Stomach (tissue), 8 donors: ENCODE measurements at regions not wholly inside any gene's neighbourhood (a gene's known extent, or its start where the extent isn't known, plus 50 kb on each side); places are given as distances from the start of the nearest gene placed in this dataset.

Experiments
- DNase-seq, 2 donors: peaks; one replicate each; pipeline versions ENCODE4 v3.0.0 to v3.0.0-alpha.2; 2013 to 2019
- H3K27ac ChIP-seq, 5 donors: fragments of 200-600 bp in 4 of 5; sonication (generic) in 4 of 5; one replicate each; pipeline ENCODE4 v1.5.1; 2013 to 2019; ENCODE audit warnings: mild to moderate bottlenecking in 1 of 5, moderate library complexity in 1 of 5
- H3K27me3 ChIP-seq, 3 donors: fragments of 200-600 bp; sonication (generic); one replicate each; pipeline ENCODE4 v1.5.1; 2017 to 2019; ENCODE audit warnings: mixed run types in 1 of 3
- H3K36me3 ChIP-seq, 4 donors: fragments of 200-600 bp; sonication (generic); 1 replicate in 3 of 4; 2 replicates in 1 of 4; pipeline ENCODE4 v1.5.1; 2016 to 2019
- H3K4me1 ChIP-seq, 4 donors: fragments of 200-600 bp; sonication (generic); one replicate each; pipeline ENCODE4 v1.5.1; 2016 to 2019
- H3K4me3 ChIP-seq, 4 donors: fragments of 200-600 bp; sonication (generic) in 3 of 4; one replicate each; pipeline ENCODE4 v1.5.1; 2016 to 2019; ENCODE audit warnings: mild to moderate bottlenecking in 1 of 4
- H3K9me3 ChIP-seq, 4 donors: fragments of 200-600 bp; sonication (generic); one replicate each; pipeline ENCODE4 v1.5.1; 2016 to 2019
- EP300 ChIP-seq: sonication (generic); formaldehyde crosslinking; IDR thresholded peaks from one replicate; pipeline ENCODE4 v1.6.1; 2017; ENCODE audit warnings: antibody characterized with exemption
- POLR2A ChIP-seq, 4 donors: fragments of 450-650 bp; IDR thresholded peaks; one replicate each; pipeline ENCODE4 v1.6.1; 2016; ENCODE audit warnings: antibody characterized with exemption in 4 of 4, control low read depth in 2 of 4, mild to moderate bottlenecking in 1 of 4, moderate library complexity in 1 of 4
- POLR2AphosphoS5 ChIP-seq, 3 donors: sonication (generic); formaldehyde crosslinking; IDR thresholded peaks; one replicate each; pipeline ENCODE4 v1.6.1; 2016; ENCODE audit warnings: antibody characterized with exemption in 3 of 3
- WGBS, 5 donors: extraction: QIAGEN DNeasy Blood & Tissue Kit in 3 of 5; methylation state at CpG; one replicate each; pipeline versions ENCODE4 v1.1.5 to v1.1.7; 2013 to 2018; 5-methylcytosine and 5-hydroxymethylcytosine counted together
- intact Hi-C: fragments of 100-400 bp; cut with DNase I; formaldehyde crosslinking; loops from one replicate; pipeline ENCODE4 v1.15.1; 2023; ENCODE audit warnings: low total_unique reads
- TF ChIP-seq, protein P1 (sequence below), 7 experiments: fragments of 450-650 bp in 4 of 7; fragments of 200-600 bp in 3 of 7; sonication (generic) in 3 of 7; IDR thresholded peaks; one replicate each; pipeline ENCODE4 v1.5.1; 2016 to 2019; ENCODE audit warnings: antibody characterized with exemption in 7 of 7, control low read depth in 2 of 7, mild to moderate bottlenecking in 1 of 7
- donor health status: healthy with polysubstance abuse.
- donor health status: Bipolar disorder and iron deficiency.
- donor health status: healthy.

DNA sequence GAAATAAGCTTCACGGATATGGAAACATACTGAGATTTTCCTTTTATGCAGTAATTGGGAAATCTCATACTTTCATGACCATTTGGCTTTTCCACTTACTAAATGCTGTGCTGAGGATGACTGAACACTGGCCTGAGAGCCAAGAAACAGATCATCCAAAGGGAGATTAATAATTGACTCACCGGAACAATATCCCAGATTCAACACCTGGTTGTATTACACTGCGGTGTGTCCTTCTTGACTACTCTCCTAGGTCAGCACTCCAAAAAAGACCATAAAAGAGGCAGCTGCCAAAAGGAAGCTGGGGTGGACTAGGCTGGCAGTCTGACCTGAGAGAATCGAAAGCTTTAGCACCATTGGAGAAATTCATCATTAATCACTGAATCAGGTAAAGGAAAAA lies 469.1 kb downstream of the CBLN2 start:
- WGBS, 5 donors = 81 to 91% (median 88%) methylated on average over 4 of the region's 4 CpGs
- H3K4me3 ChIP-seq = no peak overlapping the region
- H3K27me3 ChIP-seq = no peaks in the 10 kb centered on the region
- no peak overlapping the region for H3K27ac ChIP-seq
- peaks cover 0 to 12% (median 0%) of the 10 kb centered on the region in 4 donors for H3K9me3 ChIP-seq
- intact Hi-C loops = no loop called here
- H3K4me1 ChIP-seq = no peaks in the 10 kb centered on the region
- H3K36me3 ChIP-seq = no peaks in the 10 kb centered on the region
- no peak for DNase-seq
- TF ChIP-seq, protein P1, sequence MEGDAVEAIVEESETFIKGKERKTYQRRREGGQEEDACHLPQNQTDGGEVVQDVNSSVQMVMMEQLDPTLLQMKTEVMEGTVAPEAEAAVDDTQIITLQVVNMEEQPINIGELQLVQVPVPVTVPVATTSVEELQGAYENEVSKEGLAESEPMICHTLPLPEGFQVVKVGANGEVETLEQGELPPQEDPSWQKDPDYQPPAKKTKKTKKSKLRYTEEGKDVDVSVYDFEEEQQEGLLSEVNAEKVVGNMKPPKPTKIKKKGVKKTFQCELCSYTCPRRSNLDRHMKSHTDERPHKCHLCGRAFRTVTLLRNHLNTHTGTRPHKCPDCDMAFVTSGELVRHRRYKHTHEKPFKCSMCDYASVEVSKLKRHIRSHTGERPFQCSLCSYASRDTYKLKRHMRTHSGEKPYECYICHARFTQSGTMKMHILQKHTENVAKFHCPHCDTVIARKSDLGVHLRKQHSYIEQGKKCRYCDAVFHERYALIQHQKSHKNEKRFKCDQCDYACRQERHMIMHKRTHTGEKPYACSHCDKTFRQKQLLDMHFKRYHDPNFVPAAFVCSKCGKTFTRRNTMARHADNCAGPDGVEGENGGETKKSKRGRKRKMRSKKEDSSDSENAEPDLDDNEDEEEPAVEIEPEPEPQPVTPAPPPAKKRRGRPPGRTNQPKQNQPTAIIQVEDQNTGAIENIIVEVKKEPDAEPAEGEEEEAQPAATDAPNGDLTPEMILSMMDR (IDR thresholded peaks at IDR 0.05) = no peak
- TF ChIP-seq EP300 (no peak), POLR2AphosphoS5 (IDR thresholded peaks at IDR 0.05) (no peak), POLR2A (IDR thresholded peaks at IDR 0.05) (no peak)

DNA sequence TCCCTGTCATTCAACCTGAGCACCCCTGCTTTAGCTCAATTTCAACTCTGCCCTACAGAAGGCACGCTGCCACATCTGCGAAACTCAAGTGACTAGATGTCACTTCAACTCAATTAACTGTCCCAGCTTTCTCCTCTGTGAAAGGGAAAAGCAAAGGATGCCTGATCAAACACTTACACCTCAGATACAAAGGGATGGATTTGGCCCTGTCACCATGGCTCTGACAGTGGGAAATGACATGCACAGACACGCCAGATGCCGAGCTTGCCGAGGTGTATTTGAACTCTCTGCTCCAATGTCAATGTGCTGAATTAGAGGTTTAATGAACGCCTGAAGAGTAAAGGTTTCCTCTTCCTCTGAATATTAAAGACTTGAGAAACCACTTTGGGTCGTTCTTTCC lies 481.1 kb downstream of the CBLN2 start:
- H3K9me3 ChIP-seq = peaks cover 0 to 6% (median 0%) of the 10 kb centered on the region in 4 donors
- no peak overlapping the region for H3K27ac ChIP-seq
- no peaks in the 10 kb centered on the region for H3K27me3 ChIP-seq
- no peaks in the 10 kb centered on the region for H3K4me1 ChIP-seq
- 63 to 71% (median 70%) methylated on average over 7 of the region's 7 CpGs for WGBS, 5 donors
- H3K36me3 ChIP-seq = no peaks in the 10 kb centered on the region
- TF ChIP-seq POLR2A (IDR thresholded peaks at IDR 0.05) = no peak
- no peak for TF ChIP-seq POLR2AphosphoS5 (IDR thresholded peaks at IDR 0.05)
- TF ChIP-seq EP300 = no peak
- TF ChIP-seq, protein P1 (IDR thresholded peaks at IDR 0.05) = no peak
- no peak overlapping the region for H3K4me3 ChIP-seq
- DNase-seq = no peak
- intact Hi-C loops = no loop called here

DNA sequence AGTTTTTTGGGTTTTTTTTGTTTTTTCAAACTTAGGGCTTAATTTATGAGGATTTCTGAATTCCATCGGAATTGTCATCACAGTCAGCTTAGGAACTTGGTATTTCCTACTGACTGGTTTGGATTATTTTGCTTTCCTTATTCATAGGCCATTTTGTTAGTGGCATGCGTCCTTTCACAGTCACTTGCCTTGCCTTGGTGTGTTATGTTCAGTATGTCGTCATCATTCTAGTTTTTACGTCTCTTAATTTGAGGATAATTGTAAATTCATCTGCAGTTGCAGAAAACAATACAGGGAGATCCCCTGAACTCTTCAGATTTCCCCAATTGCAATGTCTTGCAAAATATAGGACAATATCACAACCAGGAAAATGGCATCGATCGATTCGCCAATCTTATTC lies 485.3 kb downstream of the CBLN2 start:
- Histone ChIP-seq H3K9me3 (peaks cover 0 to 5% (median 2%) of the 10 kb centered on the region in 4 donors), H3K27ac (no peak overlapping the region), H3K4me1 (no peaks in the 10 kb centered on the region), H3K36me3 (no peaks in the 10 kb centered on the region), H3K27me3 (no peaks in the 10 kb centered on the region), H3K4me3 (no peak overlapping the region)
- intact Hi-C loops = no loop called here
- 84 to 92% (median 90%) methylated on average over 7 of the region's 7 CpGs for WGBS, 5 donors
- DNase-seq = no peak
- TF ChIP-seq EP300 = no peak
- TF ChIP-seq POLR2AphosphoS5 (IDR thresholded peaks at IDR 0.05) = no peak
- TF ChIP-seq, protein P1 (IDR thresholded peaks at IDR 0.05) = no peak
- TF ChIP-seq POLR2A (IDR thresholded peaks at IDR 0.05) = no peak

DNA sequence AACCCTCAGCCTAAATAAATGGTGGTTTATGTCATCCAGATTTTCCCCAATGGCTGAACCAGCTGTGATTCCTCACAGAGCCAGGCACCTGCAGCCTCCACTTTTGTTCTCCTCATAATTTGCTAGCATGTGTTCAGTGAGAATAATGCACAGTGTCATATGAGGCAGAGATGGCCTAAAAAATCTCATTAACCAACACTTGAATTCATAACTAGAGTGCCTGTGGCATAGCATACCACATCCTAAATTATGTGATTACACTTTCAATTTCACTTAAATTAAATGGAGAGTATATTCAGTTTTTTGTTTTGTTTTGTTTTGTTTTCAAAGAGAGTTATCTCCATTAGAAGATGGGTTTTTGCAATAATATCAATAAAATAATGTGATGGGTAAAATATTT lies 488.0 kb downstream of the CBLN2 start:
- Histone ChIP-seq H3K36me3 (no peaks in the 10 kb centered on the region), H3K27ac (no peak overlapping the region), H3K9me3 (peaks cover 0 to 4% (median 0%) of the 10 kb centered on the region in 4 donors), H3K4me1 (no peaks in the 10 kb centered on the region), H3K27me3 (no peaks in the 10 kb centered on the region), H3K4me3 (no peak overlapping the region)
- no peak for DNase-seq
- TF ChIP-seq EP300 (no peak), POLR2AphosphoS5 (IDR thresholded peaks at IDR 0.05) (no peak), POLR2A (IDR thresholded peaks at IDR 0.05) (no peak)
- TF ChIP-seq, protein P1 (IDR thresholded peaks at IDR 0.05) = no peak
- intact Hi-C loops = no loop called here
